ENCODE measurements at regions not wholly inside any gene's neighbourhood (a gene's known extent, or its start where the extent isn't known, plus 50 kb on each side); places are given as distances from the start of the nearest gene placed in this dataset.

DNA sequence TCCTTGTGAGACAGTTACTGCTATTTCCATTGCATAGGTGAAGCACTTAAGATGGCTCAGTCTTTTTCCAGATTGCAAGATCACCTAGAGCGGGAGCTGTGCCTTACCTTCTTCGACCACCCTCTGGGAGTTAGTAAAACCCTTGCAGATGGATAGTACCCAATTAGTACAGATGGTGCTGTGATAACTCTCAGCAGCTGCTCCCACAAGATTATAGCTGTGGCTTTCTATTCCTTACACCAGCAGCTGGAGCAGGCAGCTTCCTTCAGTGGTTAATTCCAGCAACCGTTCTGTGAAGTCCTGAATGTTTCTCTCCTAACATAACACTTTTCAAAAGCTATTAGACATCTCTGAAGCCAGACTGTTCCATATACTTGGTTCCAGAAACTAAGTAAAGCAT is 796.8 kb downstream of the XPNPEP1 start:
- TF ChIP-seq, protein P1, sequence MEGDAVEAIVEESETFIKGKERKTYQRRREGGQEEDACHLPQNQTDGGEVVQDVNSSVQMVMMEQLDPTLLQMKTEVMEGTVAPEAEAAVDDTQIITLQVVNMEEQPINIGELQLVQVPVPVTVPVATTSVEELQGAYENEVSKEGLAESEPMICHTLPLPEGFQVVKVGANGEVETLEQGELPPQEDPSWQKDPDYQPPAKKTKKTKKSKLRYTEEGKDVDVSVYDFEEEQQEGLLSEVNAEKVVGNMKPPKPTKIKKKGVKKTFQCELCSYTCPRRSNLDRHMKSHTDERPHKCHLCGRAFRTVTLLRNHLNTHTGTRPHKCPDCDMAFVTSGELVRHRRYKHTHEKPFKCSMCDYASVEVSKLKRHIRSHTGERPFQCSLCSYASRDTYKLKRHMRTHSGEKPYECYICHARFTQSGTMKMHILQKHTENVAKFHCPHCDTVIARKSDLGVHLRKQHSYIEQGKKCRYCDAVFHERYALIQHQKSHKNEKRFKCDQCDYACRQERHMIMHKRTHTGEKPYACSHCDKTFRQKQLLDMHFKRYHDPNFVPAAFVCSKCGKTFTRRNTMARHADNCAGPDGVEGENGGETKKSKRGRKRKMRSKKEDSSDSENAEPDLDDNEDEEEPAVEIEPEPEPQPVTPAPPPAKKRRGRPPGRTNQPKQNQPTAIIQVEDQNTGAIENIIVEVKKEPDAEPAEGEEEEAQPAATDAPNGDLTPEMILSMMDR (IDR thresholded peaks at IDR 0.05): no peak
- TF ChIP-seq POLR2A (IDR thresholded peaks at IDR 0.05): no peak

Data from testis (tissue), 2 donors.